SK-N-SH (cell line): ENCODE measurements at regions not wholly inside any gene's neighbourhood (a gene's known extent, or its start where the extent isn't known, plus 50 kb on each side); places are given as distances from the start of the nearest gene placed in this dataset.

Experiments
- CTCF ChIA-PET: fragments of 300-600, 350-600 bp; formaldehyde crosslinking; extraction: SDS; loops from one replicate; lab custom pipeline; 2021; lab: Yijun Ruan, JAX
- POLR2A ChIA-PET: fragments of 350-600 bp; sonication (Branson Sonifier 250); formaldehyde crosslinking; extraction: SDS; loops from one replicate; lab custom pipeline; 2020; ENCODE audit warnings: antibody characterized with exemption, inconsistent platforms; lab: Yijun Ruan, JAX
- DNase-seq: peaks from one replicate; pipeline ENCODE4 v3.0.0; 2012
- H2AFZ ChIP-seq: fragments of 200-600 bp; sonication (generic); 2 replicates; pipeline ENCODE4 v1.8.1; 2016; ENCODE audit warnings: antibody characterized with exemption, mild to moderate bottlenecking, low read depth
- H3F3A ChIP-seq: fragments of 200-600 bp; sonication (generic); replicated peaks from 2 replicates; pipeline ENCODE3; 2016; ENCODE audit warnings: antibody characterized with exemption, mild to moderate bottlenecking; ENCODE audit not compliant: insufficient read depth
- H3K27ac ChIP-seq, 2 experiments: fragments of 200-500 bp in 1 of 2; fragments of 200-600 bp in 1 of 2; sonication (Bioruptor generic) in 1 of 2; sonication (generic), shearing (Covaris generic) in 1 of 2; 2 replicates each; pipeline versions ENCODE4 v1.5.1 to v1.6.1; 2014 to 2016; ENCODE audit warnings: low read depth in 2 of 2, inconsistent platforms in 1 of 2, low read length in 1 of 2, mild to moderate bottlenecking in 1 of 2, mixed read lengths in 1 of 2
- H3K27me3 ChIP-seq: fragments of 200-600 bp; sonication (generic), shearing (Covaris generic); 2 replicates; pipeline ENCODE4 v1.6.1; 2016; ENCODE audit warnings: mixed run types; ENCODE audit not compliant: insufficient read depth
- H3K36me3 ChIP-seq, 2 experiments: fragments of 200-500 bp in 1 of 2; fragments of 200-600 bp in 1 of 2; sonication (Bioruptor generic) in 1 of 2; sonication (generic) in 1 of 2; replicated peaks in 1 of 2; 2 replicates each; pipeline versions ENCODE3 to v1.5.1; 2014 to 2016; ENCODE audit warnings: low read length in 1 of 2, mild to moderate bottlenecking in 1 of 2; ENCODE audit not compliant: insufficient read depth in 2 of 2, control insufficient read depth in 1 of 2
- H3K4me1 ChIP-seq, 2 experiments: fragments of 200-500 bp in 1 of 2; fragments of 200-600 bp in 1 of 2; sonication (Bioruptor generic) in 1 of 2; sonication (generic), shearing (Covaris generic) in 1 of 2; 2 replicates each; pipeline versions ENCODE4 v1.5.1 to v1.6.1; 2014 to 2016; ENCODE audit warnings: low read depth in 1 of 2, low read length in 1 of 2, mixed run types in 1 of 2; ENCODE audit not compliant: insufficient read depth in 2 of 2, control insufficient read depth in 1 of 2
- H3K4me2 ChIP-seq: fragments of 200-600 bp; sonication (generic), shearing (Covaris generic); 2 replicates; pipeline ENCODE4 v1.6.1; 2017; ENCODE audit warnings: mixed run types
- H3K4me3 ChIP-seq, 2 experiments: fragments of 200-500 bp in 1 of 2; fragments of 200-600 bp in 1 of 2; sonication (Bioruptor generic) in 1 of 2; sonication (generic), shearing (Covaris generic) in 1 of 2; 2 replicates each; pipeline versions ENCODE4 v1.5.1 to v1.8.1; 2014 to 2016; ENCODE audit warnings: low read depth in 2 of 2, inconsistent platforms in 1 of 2, low read length in 1 of 2, mild to moderate bottlenecking in 1 of 2, mixed read lengths in 1 of 2, moderate library complexity in 1 of 2
- H3K79me2 ChIP-seq: fragments of 200-600 bp; sonication (generic); 2 replicates; pipeline ENCODE4 v1.8.1; 2017; ENCODE audit warnings: mild to moderate bottlenecking; ENCODE audit not compliant: insufficient read depth
- H3K9ac ChIP-seq: fragments of 200-600 bp; sonication (generic); 2 replicates; pipeline ENCODE4 v1.6.1; 2017; ENCODE audit warnings: mixed run types
- H3K9me2 ChIP-seq: fragments of 200-600 bp; sonication (generic); 2 replicates; pipeline ENCODE4 v1.6.1; 2017; ENCODE audit warnings: mixed run types
- H3K9me3 ChIP-seq: fragments of 200-600 bp; sonication (generic); 2 replicates; pipeline ENCODE4 v1.6.1; 2017; ENCODE audit warnings: mixed run types, mild to moderate bottlenecking, moderate library complexity
- H4K20me1 ChIP-seq: fragments of 200-600 bp; sonication (generic); 2 replicates; pipeline ENCODE4 v1.6.1; 2017; ENCODE audit warnings: mild to moderate bottlenecking, mixed run types; ENCODE audit not compliant: insufficient read depth
- CHD2 ChIP-seq: fragments of 150-350 bp; IDR thresholded peaks from 2 replicates; pipeline ENCODE4 v1.6.1; 2018; ENCODE audit warnings: low read length; ENCODE audit not compliant: partially characterized antibody
- CTCF ChIP-seq: fragments of 200-600 bp; sonication (generic); IDR thresholded peaks from 2 replicates; pipeline ENCODE4 v1.6.1; 2017; ENCODE audit warnings: antibody characterized with exemption, mild to moderate bottlenecking, moderate library complexity
- ELF1 ChIP-seq: IDR thresholded peaks from 2 replicates; pipeline ENCODE4 v1.4.0; 2012
- FOXJ3 ChIP-seq: sonication (generic); formaldehyde crosslinking; IDR thresholded peaks from 2 replicates; pipeline ENCODE4 v1.5.1; 2020; ENCODE audit warnings: mild to moderate bottlenecking, missing genetic modification reagents
- GABPA ChIP-seq: IDR thresholded peaks from 2 replicates; pipeline ENCODE4 v1.4.0; 2012; ENCODE audit warnings: low read depth, mild to moderate bottlenecking
- GATA2 ChIP-seq: sonication (generic); formaldehyde crosslinking; IDR thresholded peaks from 2 replicates; pipeline ENCODE4 v1.5.0; 2020; ENCODE audit warnings: mild to moderate bottlenecking, missing genetic modification reagents
- IRF3 ChIP-seq: fragments of 150-350 bp; IDR thresholded peaks from 2 replicates; pipeline ENCODE4 v1.6.1; 2016; ENCODE audit warnings: mild to moderate bottlenecking, low read depth, low read length
- MXI1 ChIP-seq: IDR thresholded peaks from 2 replicates; pipeline ENCODE4 v1.6.1; 2012; ENCODE audit warnings: mild to moderate bottlenecking, low read depth, low read length, improper control_type of control experiment
- NFIC ChIP-seq: IDR thresholded peaks from 2 replicates; pipeline ENCODE4 v1.4.0; 2012; ENCODE audit warnings: borderline replicate concordance
- PBX3 ChIP-seq: IDR thresholded peaks from 2 replicates; pipeline ENCODE4; 2012
- RFX5 ChIP-seq: IDR thresholded peaks from 2 replicates; pipeline ENCODE4 v1.6.1; 2012; ENCODE audit warnings: mild to moderate bottlenecking, improper control_type of control experiment, low read length
- TCF12 ChIP-seq: IDR thresholded peaks from 2 replicates; pipeline ENCODE4 v1.4.0; 2012
- TEAD4 ChIP-seq: IDR thresholded peaks from 2 replicates; pipeline ENCODE4 v1.4.0; 2012; ENCODE audit warnings: mild to moderate bottlenecking, borderline replicate concordance; ENCODE audit not compliant: insufficient read depth
- USF1 ChIP-seq: IDR thresholded peaks from 2 replicates; pipeline ENCODE4 v1.4.0; 2012; ENCODE audit warnings: low read depth, borderline replicate concordance
- USF2 ChIP-seq: fragments of 150-350 bp; IDR thresholded peaks from 2 replicates; pipeline ENCODE4 v1.6.1; 2017; ENCODE audit warnings: antibody characterized with exemption, low read length, low read depth, borderline replicate concordance
- YY1 ChIP-seq: IDR thresholded peaks from 2 replicates; pipeline ENCODE4 v1.4.0; 2012; ENCODE audit warnings: low read depth, mild to moderate bottlenecking
- ZBTB33 ChIP-seq: IDR thresholded peaks from 2 replicates; pipeline ENCODE4 v1.4.0; 2012; ENCODE audit warnings: low read depth, borderline replicate concordance
- WGBS: methylation state at CpG from one replicate; pipeline ENCODE4 v1.1.6; 2017; ENCODE audit warnings: low lambda C conversion rate; 5-methylcytosine and 5-hydroxymethylcytosine counted together

- TF ChIP-seq TEAD4 (no peak), FOXJ3 (no peak)
Measured at GRCh38 chr14:87494010-87494409, 499.0 kb downstream of the GALC start (continued).

GRCh38 chr14:87492561-87492960 is 500.4 kb downstream of the GALC start:
- no peaks in the 10 kb centered on the region for H3K4me1 ChIP-seq
- H3K27me3 ChIP-seq, result no peaks in the 10 kb centered on the region
- H3K4me3 ChIP-seq, result no peak overlapping the region
- ChIA-PET CTCF (no interaction called here), POLR2A (no interaction called here)
- no peaks in the 10 kb centered on the region for H3K9me3 ChIP-seq
- H3K4me2 ChIP-seq, result no peak overlapping the region
- 7% methylated on average over 2 of the region's 2 CpGs for WGBS
- DNase-seq, result no peak
- no peaks in the 10 kb centered on the region for H4K20me1 ChIP-seq
- no peaks in the 10 kb centered on the region for H3F3A ChIP-seq
- no peaks in the 10 kb centered on the region for H3K36me3 ChIP-seq
- no peaks in the 10 kb centered on the region for H3K9me2 ChIP-seq
- H3K27ac ChIP-seq, result no peak overlapping the region
- no peaks in the 10 kb centered on the region for H3K79me2 ChIP-seq
- TF ChIP-seq GABPA (no peak), USF2 (no peak), TCF12 (no peak), NFIC (no peak), GATA2 (CRISPR knock-in tag) (no peak), MXI1 (no peak), YY1 (no peak), PBX3 (no peak), RFX5 (no peak), IRF3 (no peak), USF1 (no peak), CTCF (no peak), CHD2 (no peak), ELF1 (no peak), ZBTB33 (no peak)
- TF ChIP-seq, all 33 proteins: peak for 0
- no peak overlapping the region for H2AFZ ChIP-seq
- H3K9ac ChIP-seq, result no peak overlapping the region
